ENCODE measurements at regions not wholly inside any gene's neighbourhood (a gene's known extent, or its start where the extent isn't known, plus 50 kb on each side); places are given as distances from the start of the nearest gene placed in this dataset.

DNA sequence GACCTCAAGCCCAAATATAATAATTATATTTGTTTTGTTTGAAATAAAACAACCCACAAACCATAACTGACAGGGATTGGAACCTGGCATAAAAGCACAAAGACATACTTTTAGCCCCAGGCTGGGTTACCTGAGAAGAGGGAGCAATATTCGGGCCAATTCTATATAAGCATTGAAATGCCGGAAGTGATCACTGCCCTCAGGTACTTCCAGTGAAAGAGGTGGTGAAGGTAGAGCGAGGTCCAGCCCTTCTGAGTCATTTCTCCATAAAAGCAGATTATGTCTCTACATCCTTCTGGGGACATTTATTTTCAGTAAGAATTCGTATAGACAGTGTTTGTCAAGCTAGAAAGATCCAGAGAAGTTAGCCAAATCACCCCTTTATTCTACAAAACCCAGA, 59.6 kb downstream of the GCNT4 start:
- Histone ChIP-seq H3K4me1 (no peaks in the 10 kb centered on the region), H3K27ac (no peak overlapping the region), H3K4me3 (no peak overlapping the region), H3K9me3 (peaks cover 0 to 12% (median 5%) of the 10 kb centered on the region in 11 donors), H3K27me3 (peaks cover 0 to 5% (median 0%) of the 10 kb centered on the region in 7 donors), H3K36me3 (no peaks in the 10 kb centered on the region)
- WGBS, 2 donors: 66 to 73% methylated on average over 4 of the region's 4 CpGs
- TF ChIP-seq CTCF (IDR thresholded peaks at IDR 0.05): no peak
- intact Hi-C loops (cut with DNase I): no loop called here
- ATAC-seq (no peak), DNase-seq (no peak)

GRCh38 chr5:74991522-74991921, 60.8 kb downstream of the GCNT4 start:
- ATAC-seq (no peak), DNase-seq (no peak)
- H3K9me3 ChIP-seq: peaks cover 0 to 13% (median 5%) of the 10 kb centered on the region in 11 donors
- 70 to 76% methylated on average over 2 of the region's 2 CpGs for WGBS, 2 donors
- no peak for TF ChIP-seq CTCF (IDR thresholded peaks at IDR 0.05)
- no peaks in the 10 kb centered on the region for H3K36me3 ChIP-seq
- no peak overlapping the region for H3K27ac ChIP-seq
- intact Hi-C loops (cut with DNase I): no loop called here
- H3K4me3 ChIP-seq: no peak overlapping the region
- H3K27me3 ChIP-seq: peaks cover 0 to 5% (median 0%) of the 10 kb centered on the region in 7 donors
- H3K4me1 ChIP-seq: no peaks in the 10 kb centered on the region

DNA sequence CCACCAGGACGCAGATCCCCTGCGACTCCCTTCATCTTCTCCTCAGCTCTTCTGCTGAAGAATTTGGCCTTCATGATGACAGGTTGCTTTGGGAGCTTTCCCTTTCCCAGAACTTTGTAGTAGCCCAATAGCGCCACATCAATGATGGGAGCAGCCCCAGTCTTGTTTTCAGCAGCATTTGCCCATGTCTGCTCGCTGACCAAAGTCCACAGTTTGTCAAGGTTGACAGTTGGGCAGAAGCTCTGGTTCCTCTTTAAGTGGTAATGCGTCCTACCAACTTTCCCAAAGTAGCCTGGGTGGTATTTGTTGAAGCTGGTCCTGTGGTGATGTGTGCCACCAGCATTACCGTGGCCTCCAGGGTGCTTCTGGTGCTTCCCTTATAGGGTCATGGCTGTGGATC, 62.2 kb downstream of the GCNT4 start:
- H3K4me3 ChIP-seq: no peak overlapping the region
- peaks cover 0 to 13% (median 5%) of the 10 kb centered on the region in 11 donors for H3K9me3 ChIP-seq
- H3K27me3 ChIP-seq: peaks cover 0 to 5% (median 0%) of the 10 kb centered on the region in 7 donors
- 85 to 86% methylated on average over 6 of the region's 6 CpGs for WGBS, 2 donors
- TF ChIP-seq CTCF (IDR thresholded peaks at IDR 0.05): no peak
- no peaks in the 10 kb centered on the region for H3K4me1 ChIP-seq
- no peaks in the 10 kb centered on the region for H3K36me3 ChIP-seq
- DNase-seq (no peak), ATAC-seq (no peak)
- H3K27ac ChIP-seq: no peak overlapping the region
- intact Hi-C loops (cut with DNase I): no loop called here

DNA sequence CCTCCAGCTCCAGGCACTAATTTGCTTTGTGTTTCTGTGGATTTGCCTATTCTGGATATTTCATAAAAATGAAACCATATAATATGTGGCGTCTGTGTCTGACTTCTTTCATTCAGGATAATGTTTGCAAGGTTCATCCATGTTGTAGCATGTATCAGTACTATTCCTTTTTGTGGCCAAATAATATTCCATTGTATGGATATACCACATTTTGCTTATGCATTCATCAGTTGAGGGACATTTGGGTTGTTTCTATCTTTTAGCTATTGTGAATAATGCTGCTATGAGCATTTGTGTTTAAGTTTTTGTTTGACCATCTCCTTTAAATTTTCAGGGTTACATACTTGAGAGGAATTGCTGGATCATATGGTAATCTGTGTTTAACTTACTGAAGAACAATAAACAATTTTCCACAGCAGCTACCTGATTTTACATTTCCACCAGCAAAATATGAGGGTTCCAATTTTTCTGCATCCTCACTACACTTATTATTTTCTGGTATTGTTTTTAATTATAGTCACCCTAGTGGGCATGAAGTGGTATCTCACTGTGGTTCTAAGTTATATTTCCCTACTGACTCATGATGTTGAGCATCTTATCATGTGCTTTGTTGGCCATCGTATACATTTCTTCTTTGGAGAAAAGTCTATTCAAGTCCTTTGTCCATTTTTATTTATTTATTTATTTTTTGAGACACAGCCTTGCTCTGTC, 63.9 kb downstream of the GCNT4 start:
- no peak for TF ChIP-seq CTCF (IDR thresholded peaks at IDR 0.05)
- ATAC-seq (no peak), DNase-seq (no peak)
- no peaks in the 10 kb centered on the region for H3K4me1 ChIP-seq
- H3K27me3 ChIP-seq: peaks cover 0 to 5% (median 0%) of the 10 kb centered on the region in 7 donors
- WGBS, 2 donors: 96% methylated on average over 2 of the region's 2 CpGs
- no peak overlapping the region for H3K4me3 ChIP-seq
- H3K27ac ChIP-seq: no peak overlapping the region
- no peaks in the 10 kb centered on the region for H3K36me3 ChIP-seq
- intact Hi-C loops (cut with DNase I): no loop called here
- H3K9me3 ChIP-seq: peaks cover 0 to 13% (median 5%) of the 10 kb centered on the region in 11 donors
